PC-3 (cell line): ENCODE measurements at regions not wholly inside any gene's neighbourhood (a gene's known extent, or its start where the extent isn't known, plus 50 kb on each side); places are given as distances from the start of the nearest gene placed in this dataset.

Experiments used
- ATAC-seq: fragments of 200-7000 bp; cut with Tn5 transposase; 2 replicates; pipeline ENCODE4 v1.9.1; 2020; ENCODE audit warnings: mild to moderate bottlenecking, moderate library complexity
- BruUV-seq: library from RNA; stranded (reverse); fragments of 400-500 nt; replicated peaks from 2 replicates; lab custom pipeline; 2021; lab: Mats Ljungman, UMichigan
- CTCF ChIA-PET: fragments of 300-600 bp; sonication (Branson Sonifier 250); formaldehyde crosslinking; loops from one replicate; lab custom pipeline; 2022; ENCODE audit warnings: antibody characterized with exemption; lab: Charles Lee
- POLR2A ChIA-PET: fragments of 300-600 bp; sonication (Branson Sonifier 250); formaldehyde crosslinking; loops from one replicate; lab custom pipeline; 2022; ENCODE audit warnings: antibody characterized with exemption; ENCODE audit not compliant: unreplicated experiment; lab: Charles Lee
- DNase-seq: peaks from one replicate; pipeline ENCODE4 v3.0.0-alpha.2; 2015
- H2AFZ ChIP-seq: fragments of 300-600 bp; sonication (generic); 2 replicates; pipeline ENCODE4 v1.6.0; 2016; ENCODE audit warnings: antibody characterized with exemption, low read length
- H3F3A ChIP-seq: fragments of 300-600 bp; sonication (generic); one replicate; pipeline ENCODE4 v1.6.0; 2017; ENCODE audit warnings: antibody characterized with exemption, low read length, control low read depth, mild to moderate bottlenecking; ENCODE audit not compliant: unreplicated experiment
- H3K27ac ChIP-seq: fragments of 300-600 bp; sonication (generic); 2 replicates; pipeline ENCODE4 v1.5.1; 2016; ENCODE audit warnings: mild to moderate bottlenecking, low read length
- H3K27me3 ChIP-seq: fragments of 300-600 bp; sonication (generic); 2 replicates; pipeline ENCODE4 v1.6.1; 2016; ENCODE audit warnings: low read length, mixed read lengths
- H3K36me3 ChIP-seq: fragments of 300-600 bp; sonication (generic); 2 replicates; pipeline ENCODE4 v1.6.1; 2016; ENCODE audit warnings: low read depth, mixed run types, low read length, mixed read lengths
- H3K4me1 ChIP-seq: fragments of 300-600 bp; sonication (generic); 2 replicates; pipeline ENCODE4 v1.5.1; 2016; ENCODE audit warnings: low read length; ENCODE audit not compliant: insufficient read depth
- H3K4me2 ChIP-seq: fragments of 300-600 bp; sonication (generic); 2 replicates; pipeline ENCODE4 v1.6.0; 2016; ENCODE audit warnings: low read length
- H3K4me3 ChIP-seq: fragments of 300-600 bp; sonication (generic); 2 replicates; pipeline ENCODE4 v1.5.1; 2016; ENCODE audit warnings: mild to moderate bottlenecking, low read length, mixed read lengths
- H3K79me2 ChIP-seq: fragments of 300-600 bp; sonication (generic); 2 replicates; pipeline ENCODE4 v1.6.1; 2017; ENCODE audit warnings: low read length, mixed read lengths
- H3K9ac ChIP-seq: fragments of 300-600 bp; sonication (generic); 2 replicates; pipeline ENCODE4 v1.6.0; 2016; ENCODE audit warnings: mild to moderate bottlenecking, low read length
- H3K9me2 ChIP-seq: fragments of 300-600 bp; sonication (generic); replicated peaks from 2 replicates; pipeline ENCODE4 v1.6.1; 2016; ENCODE audit warnings: mixed run types, low read length, mixed read lengths
- H3K9me3 ChIP-seq: fragments of 300-600 bp; sonication (generic); 2 replicates; pipeline ENCODE4 v1.6.1; 2016; ENCODE audit warnings: low read length, mixed read lengths
- H4K20me1 ChIP-seq: fragments of 300-600 bp; sonication (generic); 2 replicates; pipeline ENCODE4 v1.6.1; 2016; ENCODE audit warnings: low read length, mixed read lengths
- CTCF ChIP-seq: fragments of 300-600 bp; sonication (generic); conservative IDR thresholded peaks from 2 replicates; pipeline ENCODE4 v1.5.1; 2017; ENCODE audit warnings: antibody characterized with exemption, low read depth, mild to moderate bottlenecking, low read length
- EZH2 ChIP-seq: fragments of 300-600 bp; sonication (generic); IDR thresholded peaks from one replicate; pipeline ENCODE4 v1.6.1; 2017; ENCODE audit warnings: antibody characterized with exemption, mild to moderate bottlenecking, low read length; ENCODE audit not compliant: unreplicated experiment
- EZH2phosphoT487 ChIP-seq: fragments of 300-600 bp; sonication (generic); IDR thresholded peaks from 2 replicates; pipeline ENCODE4 v1.6.1; 2018; ENCODE audit warnings: mild to moderate bottlenecking, antibody characterized with exemption, low read length, borderline replicate concordance
- intact Hi-C: fragments of 100-400 bp; cut with micrococcal nuclease; formaldehyde crosslinking; loops from 2 replicates; pipeline ENCODE4 v1.9.0; 2023

GRCh38 chr6:140821196-140821595 lies 1311.5 kb upstream of the GJE1 start:
- intact Hi-C loops, result no loop called here
- Histone ChIP-seq H3K27ac (no peak overlapping the region), H3K9ac (no peak overlapping the region), H3K9me2 (no peaks in the 10 kb centered on the region), H4K20me1 (no peaks in the 10 kb centered on the region), H3K4me2 (no peak overlapping the region), H3K9me3 (no peaks in the 10 kb centered on the region), H2AFZ (no peak overlapping the region), H3K36me3 (no peaks in the 10 kb centered on the region), H3K27me3 (no peaks in the 10 kb centered on the region), H3K4me3 (no peak overlapping the region), H3K4me1 (no peaks in the 10 kb centered on the region), H3K79me2 (no peaks in the 10 kb centered on the region), H3F3A (no peaks in the 10 kb centered on the region)
- ATAC-seq (no peak), DNase-seq (no peak)
- ChIA-PET POLR2A (no interaction called here), CTCF (no interaction called here)
- BruUV-seq, result no TSS peak
- no peak for TF ChIP-seq CTCF
- TF ChIP-seq EZH2phosphoT487, result no peak
- TF ChIP-seq EZH2, result no peak

- H3K4me3 ChIP-seq, result no peak overlapping the region
- H3K9me2 ChIP-seq, result no peaks in the 10 kb centered on the region
- H3K4me1 ChIP-seq, result no peaks in the 10 kb centered on the region
- H3K27me3 ChIP-seq, result no peaks in the 10 kb centered on the region
- H3K4me2 ChIP-seq, result no peak overlapping the region
- DNase-seq, result no peak
- H3K36me3 ChIP-seq, result no peaks in the 10 kb centered on the region
- no peak overlapping the region for H3K27ac ChIP-seq
- no peak for ATAC-seq
- H4K20me1 ChIP-seq, result no peaks in the 10 kb centered on the region
- TF ChIP-seq EZH2phosphoT487, result no peak
- BruUV-seq, result no TSS peak
- H2AFZ ChIP-seq, result no peak overlapping the region
- H3K9me3 ChIP-seq, result no peaks in the 10 kb centered on the region
- ChIA-PET CTCF (no interaction called here), POLR2A (no interaction called here)
- no peak overlapping the region for H3K9ac ChIP-seq
- no peaks in the 10 kb centered on the region for H3F3A ChIP-seq
- intact Hi-C loops, result no loop called here
- no peaks in the 10 kb centered on the region for H3K79me2 ChIP-seq
These were observed 1315.5 kb upstream of the GJE1 start for GRCh38 chr6:140817176-140817575.

- Histone ChIP-seq H3K36me3 (no peaks in the 10 kb centered on the region), H3K4me1 (no peaks in the 10 kb centered on the region), H2AFZ (no peak overlapping the region), H3K9me2 (no peaks in the 10 kb centered on the region), H3F3A (no peaks in the 10 kb centered on the region), H3K4me2 (no peak overlapping the region), H4K20me1 (no peaks in the 10 kb centered on the region), H3K9me3 (no peaks in the 10 kb centered on the region), H3K9ac (no peak overlapping the region), H3K4me3 (no peak overlapping the region), H3K79me2 (no peaks in the 10 kb centered on the region), H3K27me3 (no peaks in the 10 kb centered on the region), H3K27ac (no peak overlapping the region)
- intact Hi-C loops, result no loop called here
- DNase-seq (no peak), ATAC-seq (no peak)
- no TSS peak for BruUV-seq
- CTCF ChIA-PET, result no interaction called here
- POLR2A ChIA-PET, result no interaction called here
- TF ChIP-seq EZH2, result no peak
These were observed 1316.0 kb upstream of the GJE1 start for GRCh38 chr6:140816681-140817080.

- Histone ChIP-seq H3K4me3 (no peak overlapping the region), H2AFZ (no peak overlapping the region), H3K27ac (no peak overlapping the region), H4K20me1 (no peaks in the 10 kb centered on the region), H3F3A (no peaks in the 10 kb centered on the region), H3K36me3 (no peaks in the 10 kb centered on the region), H3K9me3 (no peaks in the 10 kb centered on the region), H3K9me2 (no peaks in the 10 kb centered on the region), H3K4me2 (no peak overlapping the region), H3K27me3 (no peaks in the 10 kb centered on the region), H3K9ac (no peak overlapping the region), H3K79me2 (no peaks in the 10 kb centered on the region), H3K4me1 (no peaks in the 10 kb centered on the region)
- ATAC-seq (no peak), DNase-seq (no peak)
- no TSS peak for BruUV-seq
- intact Hi-C loops, result no loop called here
- ChIA-PET CTCF (no interaction called here), POLR2A (no interaction called here)
- TF ChIP-seq CTCF (no peak), EZH2 (no peak), EZH2phosphoT487 (no peak)
These were observed 1320.1 kb upstream of the GJE1 start for GRCh38 chr6:140812636-140813035.
